Gastrocnemius medialis (tissue), 4 donors: ENCODE measurements at regions not wholly inside any gene's neighbourhood (a gene's known extent, or its start where the extent isn't known, plus 50 kb on each side); places are given as distances from the start of the nearest gene placed in this dataset.
A peak's percentile ranks its signal among the peaks of the same experiment; 100 is the strongest.

Experiments
- CTCF ChIP-seq, 5 experiments: fragments of 450-650 bp in 3 of 5; fragments of 200-600 bp in 2 of 5; sonication (generic) in 2 of 5; IDR thresholded peaks in 4 of 5; conservative IDR thresholded peaks in 1 of 5; 1 replicate in 4 of 5; 2 replicates in 1 of 5; pipeline ENCODE4 v1.5.1; 2016 to 2019; ENCODE audit warnings: antibody characterized with exemption in 5 of 5, mild to moderate bottlenecking in 3 of 5, moderate library complexity in 3 of 5
- POLR2A ChIP-seq, 2 donors: fragments of 450-650 bp; IDR thresholded peaks; one replicate each; pipeline ENCODE4 v1.6.1; 2017; ENCODE audit warnings: antibody characterized with exemption in 2 of 2, mild to moderate bottlenecking in 2 of 2, moderate library complexity in 2 of 2

DNA sequence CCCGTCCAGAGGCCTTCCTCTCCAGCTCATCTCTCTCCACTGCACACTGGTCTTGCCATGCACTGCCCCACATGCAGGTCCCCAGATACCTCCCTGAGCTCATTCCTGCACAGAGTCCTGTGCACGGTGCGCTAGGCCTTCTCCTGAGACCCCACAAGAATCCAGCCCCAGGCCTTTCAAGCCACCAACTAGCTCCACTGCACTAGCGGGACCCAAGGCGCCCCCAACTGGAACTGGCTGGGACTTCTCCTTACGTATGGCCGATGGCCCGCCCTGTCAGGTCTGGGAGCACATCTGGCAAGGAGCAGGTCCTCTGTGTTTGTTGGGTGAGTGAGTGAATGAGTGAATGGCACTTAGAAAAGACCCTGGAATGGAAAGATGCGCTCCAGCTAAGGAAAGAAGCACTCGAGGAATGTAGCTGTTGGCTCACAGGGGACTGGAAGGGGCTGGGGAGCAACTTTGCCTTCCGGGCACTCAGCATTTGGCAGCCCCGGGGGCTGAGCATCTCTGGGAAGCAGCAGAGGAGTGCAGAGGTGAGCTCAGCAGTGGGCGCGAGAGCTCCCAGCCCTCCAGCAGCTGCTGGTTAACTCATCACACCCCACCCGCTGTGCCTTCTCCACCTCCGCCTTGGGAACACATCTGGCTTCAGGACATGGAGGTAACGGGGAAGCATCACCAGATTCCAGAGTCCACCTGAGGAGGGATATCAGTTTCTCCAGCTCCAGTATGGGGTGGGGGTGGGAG, 223.1 kb downstream of the GLI2 start:
- TF ChIP-seq CTCF (IDR thresholded peaks at IDR 0.05 in 4 of 5, conservative IDR thresholded peaks at IDR 0.05 in 1 of 5), result peak in 2 of 5 experiments; percentile 11 to 14
- TF ChIP-seq POLR2A (IDR thresholded peaks at IDR 0.05), result no peak
